GM18873 (cell line): ENCODE measurements at regions not wholly inside any gene's neighbourhood (a gene's known extent, or its start where the extent isn't known, plus 50 kb on each side); places are given as distances from the start of the nearest gene placed in this dataset.

Experiments
- ATAC-seq: cut with Tn5 transposase; IDR thresholded peaks from one replicate; pipeline ENCODE4 v1.9.1; 2021; ENCODE audit warnings: mild to moderate bottlenecking, moderate library complexity, moderate number of reproducible peaks; ENCODE audit not compliant: unreplicated experiment, low FRiP score

DNA sequence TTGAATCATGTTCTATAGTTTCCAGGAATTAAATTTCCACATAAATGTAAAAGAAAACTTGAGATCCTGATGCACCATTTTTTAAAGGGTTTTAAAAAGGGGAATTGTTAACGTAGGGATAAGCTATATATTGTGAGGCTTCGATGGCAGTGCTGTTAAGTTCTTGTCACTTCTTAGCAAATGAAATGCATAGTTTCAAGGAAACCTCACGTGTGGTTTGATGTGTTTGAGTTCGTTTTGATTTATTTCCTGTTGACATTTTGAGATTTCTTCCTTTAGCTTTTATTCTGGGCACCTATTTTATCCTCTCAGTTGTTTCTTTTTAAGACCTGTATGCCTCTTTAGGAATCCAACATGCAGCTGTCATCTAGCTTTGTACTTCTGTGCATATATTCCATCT lies 301.0 kb downstream of the DOCK8 start:
- ATAC-seq: no peak

DNA sequence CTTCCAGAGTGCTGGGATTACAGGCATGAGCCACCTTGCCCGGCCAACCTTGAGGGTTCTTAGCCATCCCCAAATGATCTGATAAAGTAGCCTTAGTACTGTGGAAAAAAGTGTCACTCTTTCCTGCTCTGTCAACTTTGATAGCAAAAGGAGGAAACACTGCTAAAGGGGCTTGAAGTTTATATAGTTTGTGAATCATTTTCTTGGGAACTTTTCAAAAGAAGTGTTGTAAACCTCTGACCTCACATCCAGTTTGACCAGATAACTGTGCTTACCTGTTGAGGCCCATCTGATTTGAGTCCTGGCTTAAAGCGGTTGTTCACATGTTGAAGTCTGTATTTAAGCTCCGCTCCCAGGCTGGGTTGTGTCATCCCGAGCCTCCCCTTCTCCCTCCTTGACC lies 303.3 kb downstream of the DOCK8 start:
- ATAC-seq: no peak

DNA sequence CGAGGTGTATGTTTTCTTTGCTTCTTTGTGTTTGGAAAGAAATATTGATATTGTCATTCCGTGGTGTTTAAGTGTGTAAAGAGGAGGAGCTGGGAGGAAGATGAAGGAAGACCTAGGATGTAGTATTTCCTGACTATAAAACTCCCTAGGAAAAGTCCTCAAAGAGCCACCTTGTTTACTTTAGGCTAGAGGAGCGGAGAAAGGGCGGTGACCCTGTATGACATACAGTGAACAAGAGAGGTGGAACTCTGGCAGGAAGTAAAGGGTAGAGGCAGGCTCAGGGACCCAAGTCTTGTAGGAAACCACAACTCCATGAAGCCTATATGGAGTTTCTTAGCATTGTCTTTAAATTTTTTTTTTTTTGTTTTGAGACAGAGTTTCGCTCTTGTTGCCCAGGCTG lies 303.9 kb downstream of the DOCK8 start:
- no peak for ATAC-seq

DNA sequence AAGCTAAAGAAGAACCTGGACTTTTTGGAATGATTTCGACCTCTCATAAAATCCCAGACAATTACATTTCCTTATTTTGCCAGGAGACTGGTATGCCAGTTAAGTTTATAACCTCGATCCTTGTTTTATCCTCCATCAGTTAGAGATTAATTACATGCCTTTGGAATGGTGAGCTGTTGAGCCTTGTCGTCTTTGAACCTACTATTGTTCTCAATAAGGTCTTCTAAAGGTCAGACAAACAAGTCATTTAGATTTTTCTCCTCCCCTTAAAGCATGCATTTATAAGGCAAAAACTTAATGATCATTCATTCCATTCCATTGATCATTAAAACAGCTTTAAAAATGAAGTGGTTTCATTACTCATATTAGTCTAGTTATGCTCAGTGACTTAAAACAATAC lies 304.9 kb downstream of the DOCK8 start:
- no peak for ATAC-seq

DNA sequence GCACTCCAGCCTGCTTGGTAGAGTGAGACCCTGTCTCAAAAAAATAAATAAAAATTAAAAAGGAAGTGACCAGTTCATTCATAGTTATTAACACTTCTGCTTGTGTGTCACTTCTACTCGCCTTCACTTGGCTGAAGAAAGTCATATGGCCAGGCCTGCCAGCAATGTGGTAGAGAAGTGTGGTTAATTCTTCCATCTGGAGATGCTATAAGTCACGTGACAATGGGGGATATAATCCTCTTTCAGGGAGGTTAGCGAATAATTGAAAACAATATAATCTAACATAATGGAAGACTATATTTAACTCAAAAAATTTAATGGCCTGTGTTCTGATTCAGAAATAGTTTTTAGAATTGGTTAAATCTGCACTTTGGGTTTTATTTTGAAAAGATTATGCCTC lies 305.6 kb downstream of the DOCK8 start:
- no peak for ATAC-seq

DNA sequence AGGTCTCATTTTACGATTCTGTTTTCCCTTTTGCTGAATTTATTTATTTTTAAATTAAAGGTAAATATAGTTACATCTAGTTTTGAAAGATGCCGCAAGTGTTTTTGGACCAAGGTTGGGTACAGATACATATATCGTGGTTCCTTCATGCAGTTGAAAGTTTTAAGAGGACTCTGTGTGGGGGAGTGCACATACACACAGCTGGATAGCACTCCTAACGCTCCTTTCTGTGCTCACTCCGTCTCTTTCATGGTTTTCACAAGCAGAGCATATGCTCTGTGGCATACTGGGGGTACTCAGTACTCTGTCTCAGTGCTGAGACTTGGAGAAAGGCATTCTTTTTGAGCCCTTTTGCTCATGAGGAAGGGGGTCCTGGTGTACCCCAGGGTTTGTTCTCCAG lies 307.5 kb downstream of the DOCK8 start:
- ATAC-seq: no peak

DNA sequence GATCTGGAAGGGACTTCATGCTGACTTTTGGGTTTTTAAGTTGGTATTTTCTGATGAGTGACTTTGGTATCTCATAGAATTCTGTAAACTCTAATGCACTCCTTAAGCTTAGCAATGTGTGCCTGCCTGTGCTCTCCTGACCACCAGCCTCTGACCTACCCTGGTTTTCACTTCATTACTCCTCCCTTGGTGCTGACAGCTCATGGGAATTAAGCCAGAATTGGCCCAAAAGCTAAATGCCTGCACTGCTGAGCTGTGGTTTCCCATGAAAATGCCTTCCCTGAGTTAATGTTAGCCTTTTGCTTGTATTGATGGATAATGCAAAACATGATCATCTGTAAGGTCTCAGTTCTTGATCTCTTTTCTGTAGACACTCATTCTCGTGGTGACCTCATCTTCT lies 308.0 kb downstream of the DOCK8 start:
- no peak for ATAC-seq

DNA sequence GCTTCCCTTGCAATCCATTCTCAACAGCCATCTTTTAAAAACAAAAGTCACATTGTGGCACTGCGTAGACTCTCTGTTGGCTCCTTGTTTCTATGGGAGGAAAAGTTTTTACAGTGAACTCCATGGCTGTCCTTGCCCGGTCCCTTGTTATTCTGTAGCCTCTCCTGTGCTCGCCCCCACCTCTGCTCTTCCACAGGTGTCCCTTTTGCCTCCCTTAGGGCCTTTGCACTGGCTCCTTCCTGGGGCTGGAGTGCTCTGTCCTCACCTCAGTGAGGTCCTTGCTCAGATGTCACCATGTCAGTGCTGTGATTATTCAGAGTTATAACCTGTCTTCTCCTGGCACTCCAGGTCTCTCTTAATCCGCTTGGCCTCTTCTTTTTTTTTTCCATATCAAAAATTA lies 308.8 kb downstream of the DOCK8 start:
- no peak for ATAC-seq

DNA sequence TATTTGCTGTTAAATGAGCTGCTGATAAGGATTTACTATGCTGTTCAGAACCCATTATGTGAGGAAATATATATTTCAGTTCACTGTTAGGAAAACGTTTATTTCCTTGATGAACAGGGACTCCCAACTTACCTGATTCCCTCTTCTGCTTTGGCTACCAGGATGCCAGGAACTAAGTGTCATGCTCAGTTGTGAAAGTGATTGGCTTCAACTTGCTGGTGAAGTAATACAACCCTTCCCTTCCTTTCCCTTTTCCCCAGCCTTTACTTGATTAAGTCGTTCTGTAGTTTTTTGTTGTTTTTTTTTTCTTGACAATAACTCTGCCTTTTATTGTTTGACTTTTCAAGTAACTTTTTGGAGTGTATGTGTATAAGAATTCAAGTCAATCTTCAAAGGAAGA lies 309.3 kb downstream of the DOCK8 start:
- no peak for ATAC-seq

DNA sequence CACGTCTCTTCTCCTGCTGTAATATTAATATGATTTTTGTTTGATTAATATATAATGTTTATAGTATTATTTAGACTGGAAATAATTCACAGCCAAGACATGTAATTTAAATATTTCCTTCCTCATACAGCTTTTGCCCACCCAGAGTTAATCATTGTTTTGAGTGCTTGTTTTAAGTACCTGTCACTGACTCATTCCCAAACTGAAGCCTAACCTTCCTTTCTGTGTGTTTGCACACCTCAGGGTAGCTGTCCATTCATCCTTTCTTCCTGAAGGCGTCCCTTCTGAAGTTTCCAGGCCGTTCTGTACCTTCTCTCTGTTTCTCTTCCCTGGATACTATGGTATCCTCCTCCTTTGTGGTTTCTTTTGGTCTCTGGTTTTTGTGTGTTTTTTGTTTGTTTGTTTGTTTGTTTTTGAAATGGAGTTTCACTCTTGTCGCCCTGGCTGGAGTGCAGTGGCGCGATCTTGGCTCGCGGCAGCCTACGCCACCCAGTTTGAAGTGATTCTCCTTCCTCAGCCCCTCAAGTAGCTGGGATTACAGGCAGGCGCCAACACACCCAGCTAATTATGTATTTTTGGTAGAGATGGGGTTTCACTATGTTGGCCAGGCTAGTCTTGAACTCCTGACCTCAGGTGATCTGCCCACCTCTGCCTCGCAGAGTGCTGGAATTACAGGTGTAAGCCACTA lies 312.4 kb downstream of the DOCK8 start:
- ATAC-seq: peak; percentile 71

DNA sequence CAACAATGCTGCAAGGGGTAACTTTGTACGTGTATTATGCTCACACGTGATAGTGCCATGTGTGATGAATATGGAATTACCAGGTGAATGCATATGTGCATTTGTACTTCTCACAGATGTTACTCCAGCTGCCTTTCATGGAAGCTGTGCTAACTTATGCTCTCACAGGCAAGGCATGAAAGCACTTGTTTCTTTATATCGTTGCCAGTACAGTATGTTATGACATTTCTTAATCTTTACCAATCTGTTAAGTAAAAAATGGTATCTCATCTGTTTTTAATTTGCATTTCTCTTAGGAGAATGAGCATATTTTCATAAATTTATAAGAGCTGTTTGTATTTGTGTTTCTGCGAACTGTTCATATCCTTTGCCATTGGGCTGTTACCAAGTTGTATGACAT lies 311.8 kb upstream of the DMRT1 start:
- ATAC-seq: no peak

DNA sequence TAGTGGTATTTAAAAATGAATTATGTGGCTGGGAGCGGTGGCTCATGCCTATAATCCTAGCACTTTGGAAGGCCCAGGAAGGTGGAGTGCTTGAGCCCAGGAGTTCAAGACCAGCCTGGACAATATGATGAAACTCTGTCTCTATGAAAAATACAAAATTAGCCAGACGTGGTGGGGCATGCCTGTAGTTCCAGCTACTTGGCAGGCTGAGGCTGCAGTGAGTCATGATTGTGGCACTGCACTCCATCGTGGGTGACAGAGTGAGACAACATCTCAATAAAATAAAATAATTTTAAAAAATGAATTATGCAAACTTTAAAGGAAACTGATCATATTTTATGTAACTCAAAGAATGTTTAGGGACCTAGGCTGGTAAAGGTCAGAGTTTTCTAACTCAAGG lies 310.8 kb upstream of the DMRT1 start:
- ATAC-seq: no peak

DNA sequence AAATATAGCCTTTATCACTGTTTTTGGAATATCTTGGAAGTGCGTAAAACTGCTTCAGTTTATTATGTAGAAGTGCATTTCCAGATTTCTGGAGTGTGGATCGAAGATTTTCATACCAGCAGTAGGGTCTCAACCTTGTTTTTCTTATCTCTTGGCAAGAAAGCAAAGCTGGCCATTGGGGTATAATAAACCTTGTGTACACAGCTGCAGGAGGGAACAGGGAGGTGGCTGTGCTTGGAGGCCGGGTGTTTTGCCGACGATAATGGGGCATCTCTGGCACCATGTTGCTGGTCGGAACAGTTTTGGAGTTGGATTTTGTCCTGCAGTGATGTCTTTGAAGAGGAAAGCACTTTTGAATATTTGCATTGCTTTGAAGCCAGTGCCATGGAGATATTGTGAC lies 308.8 kb upstream of the DMRT1 start:
- no peak for ATAC-seq

DNA sequence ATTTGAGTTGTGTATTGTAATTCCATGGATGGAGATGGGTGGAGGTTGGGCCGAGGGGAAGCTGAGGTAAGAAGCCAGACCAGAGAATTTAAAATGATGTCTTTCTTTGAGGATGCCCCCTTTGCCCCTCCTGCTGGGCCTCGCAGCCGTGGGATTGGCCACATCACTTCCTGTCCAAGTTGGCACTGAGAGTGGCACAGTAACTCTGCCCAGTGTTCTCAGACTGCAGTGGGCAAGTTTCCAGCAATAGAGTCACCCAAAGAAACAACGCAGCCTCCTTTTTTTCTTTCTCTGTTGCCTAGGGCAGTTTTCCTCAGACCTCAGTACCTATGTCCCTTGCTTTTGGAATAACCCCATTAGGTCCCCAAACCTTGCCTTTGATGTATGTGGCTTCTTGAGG lies 306.6 kb upstream of the DMRT1 start:
- no peak for ATAC-seq

DNA sequence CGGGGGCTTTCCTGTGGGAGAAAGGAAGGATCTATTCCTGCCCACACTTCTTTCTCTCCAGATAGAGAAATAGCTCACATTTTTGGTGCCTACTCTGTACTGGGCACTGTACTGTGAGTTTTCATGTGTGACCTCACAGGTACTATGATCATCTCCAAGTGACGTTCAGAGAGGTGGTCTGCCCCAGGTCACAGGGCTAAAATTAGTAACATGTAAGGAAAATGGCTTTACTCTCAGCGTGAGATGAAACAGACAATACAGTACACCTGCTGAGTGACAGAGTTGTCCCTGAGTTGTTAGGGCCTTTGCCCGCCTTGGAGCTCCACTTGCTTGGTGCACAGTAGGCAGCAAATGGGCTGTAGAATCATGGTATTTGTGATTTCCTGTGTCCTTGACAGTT lies 306.1 kb upstream of the DMRT1 start:
- no peak for ATAC-seq

DNA sequence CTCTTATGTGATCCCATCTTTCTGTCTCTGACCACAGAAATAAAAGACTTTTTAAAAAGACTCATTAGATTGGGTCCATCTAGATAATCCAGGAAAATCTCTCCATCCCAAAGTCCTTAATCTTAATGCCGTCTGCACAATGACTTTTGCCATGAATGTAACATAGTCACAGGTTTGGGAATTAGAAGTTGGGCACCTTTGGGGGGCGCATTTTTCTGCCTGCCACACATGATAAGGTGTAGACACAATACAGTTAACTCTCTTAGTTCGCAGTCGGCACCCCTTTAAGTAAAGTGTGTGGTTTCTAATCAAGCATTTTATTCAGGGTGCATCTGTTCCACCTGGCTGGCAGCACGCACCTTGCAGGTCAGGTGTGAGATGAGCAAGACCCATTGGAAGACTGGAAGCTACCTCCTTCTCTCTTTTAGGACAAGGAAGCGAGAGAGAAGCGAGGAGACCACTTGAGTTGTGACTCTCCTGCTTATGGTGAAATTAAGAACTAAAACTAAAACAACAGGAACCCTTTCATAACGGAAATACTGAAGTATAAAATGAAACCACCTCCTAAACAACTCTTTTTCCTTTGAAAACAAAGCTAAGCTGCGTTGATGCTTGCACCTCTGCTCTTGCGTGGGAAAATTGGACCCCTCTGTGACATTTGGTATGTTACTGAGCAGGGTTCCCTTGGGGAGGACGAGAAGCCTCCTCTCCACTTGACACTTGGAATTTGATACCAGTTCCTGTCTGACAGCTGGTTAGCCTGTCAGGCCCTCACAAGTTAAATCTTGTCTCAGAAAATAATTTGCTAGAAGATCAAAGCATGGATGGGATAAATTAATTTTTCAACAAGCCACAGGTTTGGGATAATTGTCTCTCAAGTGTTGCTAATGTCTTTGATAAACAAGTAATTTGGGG lies 304.6 kb upstream of the DMRT1 start:
- ATAC-seq: no peak

DNA sequence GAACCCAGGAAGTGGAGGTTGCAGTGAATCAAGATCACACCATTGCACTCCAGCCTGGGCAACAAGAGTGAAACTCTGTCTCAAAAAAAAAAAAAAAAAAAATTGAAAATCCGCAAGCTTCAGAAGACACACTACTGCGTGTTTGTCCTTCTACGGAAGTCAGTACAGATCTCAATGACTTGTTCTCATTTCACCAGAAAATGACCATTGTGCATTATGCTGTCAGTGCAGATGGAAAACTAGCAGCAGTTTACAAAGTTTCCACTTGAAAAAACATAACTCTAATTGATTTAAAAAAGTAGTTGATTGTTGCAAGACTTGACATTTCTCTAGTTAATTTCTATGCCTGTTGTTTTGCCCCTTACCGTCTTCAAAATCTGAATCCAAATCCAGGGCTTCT lies 298.0 kb upstream of the DMRT1 start:
- no peak for ATAC-seq

DNA sequence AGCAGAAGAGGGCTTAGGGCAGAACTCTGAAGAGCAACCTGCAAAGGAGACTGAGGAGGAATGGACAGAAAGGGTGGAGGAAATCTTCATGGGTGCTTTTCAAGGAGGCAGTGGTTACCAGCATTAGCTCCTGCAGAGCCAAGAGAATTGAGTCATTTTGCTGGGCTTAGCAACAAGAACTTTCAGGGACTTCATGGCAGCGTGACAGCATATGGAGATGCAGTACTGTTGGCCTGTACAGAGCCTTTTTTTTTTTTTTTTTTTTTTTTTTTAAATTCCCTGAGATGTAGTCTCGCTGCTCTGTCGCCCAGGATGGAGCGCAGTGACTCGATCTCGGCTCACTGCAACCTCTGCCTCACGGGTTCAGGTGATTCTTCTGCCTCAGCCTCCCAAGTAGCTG lies 296.0 kb upstream of the DMRT1 start:
- no peak for ATAC-seq

DNA sequence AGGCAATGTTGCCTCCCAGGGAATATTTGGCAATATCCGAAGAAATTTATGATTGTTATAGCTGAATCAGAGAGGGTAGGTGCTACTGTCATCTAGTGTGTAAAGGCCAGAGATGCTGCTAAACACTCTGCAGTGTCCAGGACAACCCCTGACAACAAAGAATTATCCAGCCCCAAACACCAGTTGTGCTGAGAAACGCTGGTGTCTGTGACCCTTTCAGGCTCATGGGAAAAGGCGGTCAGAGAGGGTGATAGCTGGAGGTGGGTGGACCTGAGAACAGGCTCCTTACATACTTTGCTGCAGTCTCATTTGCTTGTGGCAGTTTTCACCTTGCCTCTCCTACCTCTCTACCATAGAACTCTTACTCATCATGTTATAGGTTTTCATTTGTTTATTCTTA lies 295.3 kb upstream of the DMRT1 start:
- no peak for ATAC-seq

DNA sequence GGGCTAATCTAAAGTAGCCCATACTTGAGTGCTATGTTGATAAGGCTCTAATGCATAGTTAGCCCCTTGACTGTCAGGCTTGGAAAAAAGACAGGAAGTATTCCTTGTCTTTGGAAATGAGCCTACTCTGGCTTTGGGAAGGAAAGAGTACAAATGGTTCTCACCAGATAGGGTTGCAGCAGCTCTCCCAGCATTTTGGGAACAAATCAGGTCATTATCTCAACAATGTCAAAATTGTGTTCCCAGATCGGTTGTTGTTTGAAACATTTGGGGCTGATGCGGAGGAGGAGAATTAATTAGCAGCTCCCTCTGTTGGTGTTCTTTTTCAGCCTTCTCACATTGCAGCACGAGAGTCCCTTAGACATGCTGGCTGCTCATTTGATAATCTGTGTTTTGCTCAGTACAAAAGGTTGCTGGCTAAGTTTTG lies 294.7 kb upstream of the DMRT1 start:
- no peak for ATAC-seq

DNA sequence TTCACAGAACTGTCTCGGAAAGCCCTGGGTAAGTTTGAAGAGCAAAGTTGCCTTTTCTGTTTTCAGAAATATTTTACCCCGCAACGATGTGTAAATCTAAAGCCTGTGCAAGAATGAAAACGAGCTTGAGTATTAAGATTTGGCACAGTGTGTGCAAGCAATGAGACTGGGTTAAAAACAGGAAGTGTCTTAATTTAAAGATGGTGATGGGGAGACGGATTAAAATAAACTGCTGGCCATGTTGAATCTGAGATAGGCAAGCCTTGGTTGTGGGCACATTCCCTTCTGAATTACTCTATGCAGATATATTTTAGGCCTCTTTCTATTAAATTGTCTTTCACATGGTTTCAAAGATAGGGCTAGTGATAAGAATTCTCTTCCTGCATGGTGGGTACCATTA lies 294.2 kb upstream of the DMRT1 start:
- no peak for ATAC-seq

DNA sequence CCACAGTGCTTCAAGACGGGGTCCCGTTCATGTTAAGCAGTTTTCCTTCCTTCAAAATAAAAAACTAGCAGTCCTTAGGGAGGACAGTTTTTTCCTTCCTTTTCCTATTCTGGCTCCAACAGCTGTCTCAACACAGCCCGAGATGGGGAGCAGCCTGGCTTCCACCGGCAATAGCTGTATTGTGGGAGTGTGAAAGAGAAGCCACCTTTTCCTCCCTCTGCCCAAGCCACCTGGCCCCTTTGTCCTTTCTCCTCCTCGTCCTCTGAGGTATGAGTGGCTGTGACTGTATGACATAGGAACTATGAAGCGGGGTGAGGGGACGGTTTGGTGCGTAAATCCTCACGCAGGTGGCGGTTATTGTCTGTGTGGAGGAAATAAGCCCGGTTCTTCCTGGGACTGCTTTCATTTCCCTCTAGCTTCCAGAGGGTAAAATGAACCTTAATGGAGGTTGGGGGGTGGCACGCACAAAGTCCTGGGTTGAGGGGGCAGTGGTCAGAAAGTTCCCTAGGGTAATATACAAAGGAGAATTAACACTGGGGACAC lies 292.0 kb upstream of the DMRT1 start:
- ATAC-seq: no peak
